ENCODE measurements at regions not wholly inside any gene's neighbourhood (a gene's known extent, or its start where the extent isn't known, plus 50 kb on each side); places are given as distances from the start of the nearest gene placed in this dataset.
A peak's percentile ranks its signal among the peaks of the same experiment; 100 is the strongest.

- no peak overlapping the region for H3K27ac ChIP-seq (ENCODE audit: low read depth, low read length)
- H3K56ac ChIP-seq (replicated peaks; ENCODE audit: insufficient read length, low read depth, low read length) = no peak overlapping the region
- H4K91ac ChIP-seq (replicated peaks; ENCODE audit: insufficient read length, low read length) = no peak overlapping the region
- H3K27me3 ChIP-seq (replicated peaks in 1 of 4; ENCODE audit: control insufficient read depth in 3 of 4, extremely low read depth in 1 of 4, insufficient read depth in 3 of 4, low read length in 3 of 4) = no peaks in the 10 kb centered on the region
- no peaks in the 10 kb centered on the region for H3K36me3 ChIP-seq (ENCODE audit: control insufficient read depth in 2 of 4, insufficient read depth in 4 of 4, low read length in 3 of 4)
- no peak overlapping the region for H2BK120ac ChIP-seq (replicated peaks; ENCODE audit: low read depth, low read length)
- H4K8ac ChIP-seq (ENCODE audit: extremely low read depth, insufficient read depth, low read length) = no peak overlapping the region
- H4K5ac ChIP-seq (ENCODE audit: insufficient read length, low read depth, low read length) = no peak overlapping the region
- CTCF ChIA-PET (ENCODE audit: partially characterized antibody) = interaction anchor here (1.0 kb wide), 1 partner anchor 352 kb away, joined by 3 read pairs; no protein-coding TSS in a partner anchor
- FAIRE-seq (no peak), DNase-seq (ENCODE audit: low read depth in 1 of 2, low spot score in 2 of 2) (no peak)
- H2AFZ ChIP-seq (ENCODE audit: low read length) = peak overlapping the region; percentile 12; the same call in 1 of the 2 replicates
- H3K4me1 ChIP-seq (replicated peaks in 1 of 4; ENCODE audit: control insufficient read depth in 3 of 4, insufficient read depth in 4 of 4, low read length in 3 of 4) = peaks cover 2 to 4% (median 4%) of the 10 kb centered on the region in 4 experiments; a peak in 4 of 7 replicates
- H2BK15ac ChIP-seq (ENCODE audit: low read length) = no peak overlapping the region
- H3K4me2 ChIP-seq (ENCODE audit: insufficient read depth in 1 of 2, low read depth in 2 of 2, low read length in 2 of 2) = no peak overlapping the region
- no peak overlapping the region for H3K4ac ChIP-seq (replicated peaks; ENCODE audit: insufficient read length, low read depth, low read length)
- no peak overlapping the region for H3K23ac ChIP-seq (ENCODE audit: insufficient read length)
- POLR2A ChIA-PET (ENCODE audit: partially characterized antibody) = no interaction called here
- H3K18ac ChIP-seq (ENCODE audit: extremely low read depth, low read length) = no peak overlapping the region
- no peak overlapping the region for H2AK5ac ChIP-seq (ENCODE audit: low read depth, low read length)
- no peaks in the 10 kb centered on the region for H3K79me1 ChIP-seq (ENCODE audit: low read depth, low read length)
- no peaks in the 10 kb centered on the region for H3K79me2 ChIP-seq (ENCODE audit: control insufficient read depth in 1 of 2, insufficient read depth in 2 of 2, low read length in 2 of 2)
- H3K14ac ChIP-seq (ENCODE audit: insufficient read length) = no peak overlapping the region
- no peak overlapping the region for H3K4me3 ChIP-seq (ENCODE audit: extremely low read depth in 1 of 4, insufficient read depth in 2 of 4, low read depth in 3 of 4, low read length in 4 of 4)
- H2BK12ac ChIP-seq (ENCODE audit: low read depth, low read length) = no peak overlapping the region
- H3K23me2 ChIP-seq (ENCODE audit: low read depth, low read length) = no peaks in the 10 kb centered on the region
- no peaks in the 10 kb centered on the region for H4K20me1 ChIP-seq (replicated peaks in 1 of 2; ENCODE audit: control insufficient read depth in 1 of 2, insufficient read depth in 2 of 2, low read length in 2 of 2)
- no peak overlapping the region for H2BK5ac ChIP-seq (ENCODE audit: low read depth, low read length)
- H2BK20ac ChIP-seq (ENCODE audit: low read length) = no peak overlapping the region
- no peak overlapping the region; a peak in 1 of 7 replicates for H3K9ac ChIP-seq (replicated peaks in 1 of 4; ENCODE audit: extremely low read depth in 1 of 4, low read depth in 3 of 4, low read length in 3 of 4)
- 89% methylated on average over 11 of the region's 11 CpGs; no CpG with 5 or more reads in 1 of the 2 experiments for WGBS, 2 experiments (ENCODE audit: extremely low coverage in 1 of 2, insufficient coverage in 1 of 2, insufficient read length in 1 of 2, insufficient replicate concordance in 2 of 2, low coverage in 1 of 2, low lambda C conversion rate in 2 of 2, missing lambda C conversion rate in 1 of 2)
- H3K9me3 ChIP-seq (ENCODE audit: insufficient read depth in 2 of 2, low read depth in 1 of 2, low read length in 1 of 2) = no peaks in the 10 kb centered on the region
- TF ChIP-seq E2F6 (IDR thresholded peaks at IDR 0.05) (no peak), TAF1 (IDR thresholded peaks at IDR 0.05; ENCODE audit: low read depth, low read length) (no peak), SIN3A (conservative IDR thresholded peaks at IDR 0.05 in 1 of 2, IDR thresholded peaks at IDR 0.05 in 1 of 2; ENCODE audit: low read depth in 1 of 2, low read length in 2 of 2) (no peak), POLR2A (IDR thresholded peaks at IDR 0.05; ENCODE audit: control extremely low read depth in 1 of 2, low read depth in 2 of 2, low read length in 2 of 2) (no peak), SIRT6 (IDR thresholded peaks at IDR 0.05; ENCODE audit: low read length) (no peak), EP300 (IDR thresholded peaks at IDR 0.05; ENCODE audit: borderline replicate concordance in 1 of 2, low read depth in 2 of 2, low read length in 2 of 2) (no peak), KDM1A (IDR thresholded peaks at IDR 0.05; ENCODE audit: borderline replicate concordance, low read length) (no peak), RXRA (IDR thresholded peaks at IDR 0.05; ENCODE audit: insufficient read depth, low read depth, low read length) (no peak), SIX5 (IDR thresholded peaks at IDR 0.05; ENCODE audit: low read depth, low read length) (no peak), CHD1 (IDR thresholded peaks at IDR 0.05; ENCODE audit: low read depth, low read length) (no peak), HDAC6 (IDR thresholded peaks at IDR 0.05; ENCODE audit: low read depth, low read length) (no peak), HDAC2 (IDR thresholded peaks at IDR 0.05; ENCODE audit: borderline replicate concordance in 1 of 2, low read depth in 2 of 2, low read length in 2 of 2) (no peak)
Observed at GRCh38 chr9:78775211-78775610, 478.3 kb downstream of the PSAT1 start.
